Islet precursor cell (in vitro differentiated cells): ENCODE measurements at regions not wholly inside any gene's neighbourhood (a gene's known extent, or its start where the extent isn't known, plus 50 kb on each side); places are given as distances from the start of the nearest gene placed in this dataset.
A peak's percentile ranks its signal among the peaks of the same experiment; 100 is the strongest.
"Not testable (repeated sequence)": the region's sequence is repeated elsewhere in the genome, so short reads cannot be mapped to it uniquely, and the experiment has no call there.

ENCODE experiments used
- DNase-seq: peaks from one replicate; pipeline ENCODE4 v3.0.0-alpha.2; 2018

- DNase-seq = peak; percentile 50
Observed at GRCh38 chr21:14058566-14058965, 152.2 kb downstream of the LIPI start.

- peak; percentile 61 for DNase-seq
Observed at GRCh38 chr21:14057841-14058481, 152.8 kb downstream of the LIPI start.

GRCh38 chr21:14057313-14057712 lies 153.4 kb downstream of the LIPI start:
- DNase-seq = no peak

GRCh38 chr21:14056771-14057191 lies 154.0 kb downstream of the LIPI start:
- DNase-seq = no peak

GRCh38 chr21:14055746-14056515 lies 154.8 kb downstream of the LIPI start:
- DNase-seq = not testable (repeated sequence)

GRCh38 chr21:14054682-14055081 lies 156.1 kb downstream of the LIPI start:
- no peak for DNase-seq

GRCh38 chr21:14050121-14050520 lies 160.6 kb downstream of the LIPI start:
- no peak for DNase-seq

- no peak for DNase-seq
Observed at GRCh38 chr21:14046401-14046800, 164.4 kb downstream of the LIPI start.

- DNase-seq = no peak
Observed at GRCh38 chr21:14040386-14040785, 170.4 kb downstream of the LIPI start.

- DNase-seq = peak; percentile 70
Observed at GRCh38 chr21:14028619-14029018, 182.1 kb downstream of the LIPI start.

GRCh38 chr21:14027235-14027869 lies 183.4 kb downstream of the LIPI start:
- peak; percentile 97 for DNase-seq

GRCh38 chr21:14020108-14020507 lies 190.6 kb downstream of the LIPI start:
- DNase-seq = not testable (repeated sequence)

- DNase-seq = not testable (repeated sequence)
Observed at GRCh38 chr21:14015841-14016240, 194.9 kb downstream of the LIPI start.

GRCh38 chr21:14013623-14014498 lies 196.9 kb downstream of the LIPI start:
- DNase-seq = not testable (repeated sequence)

GRCh38 chr21:14013056-14013603 lies 197.6 kb downstream of the LIPI start:
- no peak for DNase-seq

- no peak for DNase-seq
Observed at GRCh38 chr21:14012409-14012808, 198.3 kb downstream of the LIPI start.

GRCh38 chr21:14011751-14012150 lies 199.0 kb downstream of the LIPI start:
- DNase-seq = not testable (repeated sequence)

- DNase-seq = not testable (repeated sequence)
Observed at GRCh38 chr21:14011149-14011548, 199.6 kb downstream of the LIPI start.

GRCh38 chr21:14010729-14011128 lies 200.0 kb downstream of the LIPI start:
- no peak for DNase-seq

- not testable (repeated sequence) for DNase-seq
Observed at GRCh38 chr21:14009990-14010389, 200.8 kb downstream of the LIPI start.

- DNase-seq = not testable (repeated sequence)
Observed at GRCh38 chr21:14009238-14009981, 201.3 kb downstream of the LIPI start.

GRCh38 chr21:14008436-14008835 lies 202.3 kb downstream of the LIPI start:
- DNase-seq = not testable (repeated sequence)
